Choroid plexus epithelial cell (primary cell): ENCODE measurements at regions not wholly inside any gene's neighbourhood (a gene's known extent, or its start where the extent isn't known, plus 50 kb on each side); places are given as distances from the start of the nearest gene placed in this dataset.

Experiments
- DNase-seq: peaks from one replicate; pipeline ENCODE4 v3.0.0-alpha.2; 2010; ENCODE audit warnings: low read depth
- H3K4me3 ChIP-seq: 2 replicates; pipeline ENCODE4 v1.5.1; 2011; ENCODE audit warnings: low read depth, mild to moderate bottlenecking, control low read depth, low read length, moderate library complexity
- TF ChIP-seq, protein P1 (sequence below): conservative IDR thresholded peaks from 2 replicates; pipeline ENCODE4 v1.5.1; 2011; ENCODE audit warnings: low read depth, mild to moderate bottlenecking, control low read depth, inconsistent platforms, low read length, moderate library complexity

DNA sequence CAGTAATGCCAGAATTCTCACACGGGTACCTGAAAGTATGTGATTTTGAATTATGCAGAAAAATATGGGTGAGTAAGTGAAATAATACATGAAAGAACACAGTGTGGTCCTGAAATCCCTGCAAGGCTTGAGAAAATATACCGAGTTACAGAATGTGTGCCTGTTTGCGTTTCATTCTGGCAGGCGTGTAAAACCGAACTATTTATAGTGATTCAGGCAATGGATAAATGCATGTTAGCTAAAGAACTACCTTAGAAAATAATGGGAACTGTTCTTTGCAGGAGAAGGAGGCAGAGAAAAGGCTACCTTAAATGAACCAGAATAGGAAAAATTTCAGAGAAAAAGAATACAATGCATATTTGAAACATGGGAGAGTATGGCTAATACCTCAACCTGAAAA lies 145.8 kb upstream of the KCNQ5 start:
- DNase-seq, result no peak
- no peak overlapping the region for H3K4me3 ChIP-seq
- TF ChIP-seq, protein P1, sequence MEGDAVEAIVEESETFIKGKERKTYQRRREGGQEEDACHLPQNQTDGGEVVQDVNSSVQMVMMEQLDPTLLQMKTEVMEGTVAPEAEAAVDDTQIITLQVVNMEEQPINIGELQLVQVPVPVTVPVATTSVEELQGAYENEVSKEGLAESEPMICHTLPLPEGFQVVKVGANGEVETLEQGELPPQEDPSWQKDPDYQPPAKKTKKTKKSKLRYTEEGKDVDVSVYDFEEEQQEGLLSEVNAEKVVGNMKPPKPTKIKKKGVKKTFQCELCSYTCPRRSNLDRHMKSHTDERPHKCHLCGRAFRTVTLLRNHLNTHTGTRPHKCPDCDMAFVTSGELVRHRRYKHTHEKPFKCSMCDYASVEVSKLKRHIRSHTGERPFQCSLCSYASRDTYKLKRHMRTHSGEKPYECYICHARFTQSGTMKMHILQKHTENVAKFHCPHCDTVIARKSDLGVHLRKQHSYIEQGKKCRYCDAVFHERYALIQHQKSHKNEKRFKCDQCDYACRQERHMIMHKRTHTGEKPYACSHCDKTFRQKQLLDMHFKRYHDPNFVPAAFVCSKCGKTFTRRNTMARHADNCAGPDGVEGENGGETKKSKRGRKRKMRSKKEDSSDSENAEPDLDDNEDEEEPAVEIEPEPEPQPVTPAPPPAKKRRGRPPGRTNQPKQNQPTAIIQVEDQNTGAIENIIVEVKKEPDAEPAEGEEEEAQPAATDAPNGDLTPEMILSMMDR, result no peak

DNA sequence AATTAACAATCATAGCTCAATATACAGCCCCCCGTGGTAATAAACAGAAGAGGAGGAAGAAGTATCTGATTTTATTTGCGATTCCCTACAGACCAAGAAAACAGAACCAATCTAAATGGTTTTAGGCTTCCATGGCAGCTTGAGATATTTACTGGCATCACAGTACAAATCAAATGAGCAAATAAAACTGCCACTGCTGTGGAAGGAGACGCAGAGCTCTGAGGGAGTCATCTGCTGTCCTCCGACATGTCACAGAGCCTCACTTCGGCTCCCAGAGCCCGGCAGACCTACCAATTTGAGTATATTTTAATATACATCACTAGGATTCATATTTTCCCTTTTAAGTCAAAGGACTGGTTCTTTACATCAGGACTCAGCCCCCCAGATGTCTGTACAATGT lies 145.2 kb upstream of the KCNQ5 start:
- TF ChIP-seq, protein P1, result no peak
- no peak for DNase-seq
- no peak overlapping the region for H3K4me3 ChIP-seq

DNA sequence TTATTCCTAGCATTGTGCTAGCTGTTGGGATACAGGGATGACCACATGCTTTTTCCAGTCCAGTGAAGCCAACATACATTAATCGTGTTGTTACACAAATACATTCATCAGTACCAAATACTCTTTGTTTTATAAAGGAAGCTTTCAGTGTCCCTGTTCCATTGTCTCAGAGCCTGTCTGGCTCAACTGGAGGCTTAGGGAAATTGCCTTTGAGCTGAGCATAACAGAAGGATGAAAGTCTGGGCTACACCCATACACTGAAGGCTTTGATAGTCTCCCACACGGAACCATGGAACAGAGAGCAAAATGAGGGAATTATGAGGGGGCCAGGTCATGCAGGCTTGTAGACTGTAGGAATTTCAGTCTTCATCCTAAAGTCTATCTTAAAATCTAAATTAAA lies 126.4 kb upstream of the KCNQ5 start:
- no peak for DNase-seq
- TF ChIP-seq, protein P1, result no peak
- no peak overlapping the region for H3K4me3 ChIP-seq

DNA sequence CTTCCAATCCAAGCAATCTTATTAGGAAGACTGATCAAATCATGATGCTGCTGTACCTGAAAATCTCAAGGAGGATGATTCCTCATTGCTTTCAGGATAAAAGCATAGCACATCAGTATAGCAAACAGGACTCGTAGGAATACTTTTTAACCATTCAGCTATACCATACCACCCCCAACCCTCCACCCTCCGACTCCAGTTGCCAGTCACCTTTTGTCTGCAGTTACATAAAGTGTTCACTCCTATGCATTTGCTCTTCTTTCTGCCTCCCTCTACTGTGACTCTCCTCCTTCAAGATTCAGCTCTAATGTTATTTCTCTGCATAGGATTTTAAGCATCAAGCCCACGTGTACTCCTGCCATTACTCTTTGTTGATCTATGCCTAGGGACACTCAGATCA lies 124.7 kb upstream of the KCNQ5 start:
- no peak for DNase-seq
- H3K4me3 ChIP-seq, result no peak overlapping the region
- TF ChIP-seq, protein P1, result no peak

DNA sequence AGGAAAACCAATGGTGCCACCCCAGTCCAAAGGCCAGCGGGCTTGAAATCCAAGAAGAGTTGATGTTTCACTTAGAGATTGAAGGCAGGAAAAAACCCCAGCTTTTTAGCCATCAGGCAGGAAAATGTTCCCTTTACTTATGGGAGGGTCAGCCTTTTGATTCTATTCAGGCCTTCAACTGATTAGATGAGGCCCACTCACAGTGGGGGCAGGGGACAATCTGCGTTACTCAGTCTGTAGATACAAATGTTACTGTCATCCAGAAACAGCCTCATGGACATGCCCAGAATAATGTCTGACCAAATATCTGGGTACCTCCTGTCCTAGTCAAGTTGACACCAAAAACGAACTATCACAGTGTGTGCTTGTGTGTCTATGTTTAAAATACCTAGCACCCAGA lies 121.2 kb upstream of the KCNQ5 start:
- TF ChIP-seq, protein P1, result no peak
- no peak for DNase-seq
- H3K4me3 ChIP-seq, result no peak overlapping the region

DNA sequence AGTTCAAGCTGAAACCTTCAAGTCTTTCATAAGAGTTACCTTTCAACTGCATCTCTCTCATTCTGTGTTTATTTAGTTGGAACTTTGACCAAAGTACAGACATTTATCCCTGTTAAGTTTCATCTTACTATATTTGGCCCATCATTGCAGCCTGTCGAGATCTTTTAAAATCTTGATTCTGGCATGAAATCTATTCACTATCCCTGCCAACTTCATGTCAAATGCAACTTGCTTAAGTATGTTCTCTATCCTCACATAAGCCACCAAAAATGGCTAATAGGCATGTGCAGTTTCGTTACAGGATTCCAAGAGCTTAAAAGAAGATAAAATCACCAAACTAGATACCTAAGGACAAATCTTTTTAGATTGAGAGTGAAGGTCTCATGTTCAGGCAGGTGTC lies 117.5 kb upstream of the KCNQ5 start:
- no peak overlapping the region for H3K4me3 ChIP-seq
- DNase-seq, result no peak
- TF ChIP-seq, protein P1, result no peak

DNA sequence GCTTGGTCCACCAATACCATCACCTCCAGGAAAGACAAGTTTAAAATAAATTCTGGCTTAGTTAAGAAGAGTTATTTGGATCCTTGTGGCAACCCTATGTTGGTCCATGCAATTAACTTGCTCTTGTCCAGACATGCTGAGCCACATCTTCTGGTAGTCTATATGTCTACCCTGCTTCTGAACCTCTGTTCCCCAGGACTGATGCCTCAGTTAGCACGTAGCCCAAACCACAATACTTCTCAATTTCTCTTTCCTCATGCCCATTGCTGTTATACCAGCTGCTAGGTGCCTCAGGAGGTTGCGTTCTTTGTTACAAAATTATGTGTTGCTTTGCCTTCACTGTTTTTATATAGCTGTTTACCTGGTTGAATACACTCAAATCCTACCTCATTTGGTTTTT lies 116.4 kb upstream of the KCNQ5 start:
- no peak overlapping the region for H3K4me3 ChIP-seq
- no peak for DNase-seq
- TF ChIP-seq, protein P1, result no peak
